CD1c-positive myeloid dendritic cell (primary cell): ENCODE measurements at regions not wholly inside any gene's neighbourhood (a gene's known extent, or its start where the extent isn't known, plus 50 kb on each side); places are given as distances from the start of the nearest gene placed in this dataset.

ENCODE experiments used
- DNase-seq: peaks from one replicate; pipeline ENCODE4 v3.0.0-alpha.2; 2016; ENCODE audit errors: extremely low spot score

- no peak for DNase-seq
These were observed 88.5 kb upstream of the HMCN1 start for GRCh38 chr1:185645686-185646085.

- DNase-seq, result no peak
These were observed 89.0 kb upstream of the HMCN1 start for GRCh38 chr1:185645162-185645640.

DNA sequence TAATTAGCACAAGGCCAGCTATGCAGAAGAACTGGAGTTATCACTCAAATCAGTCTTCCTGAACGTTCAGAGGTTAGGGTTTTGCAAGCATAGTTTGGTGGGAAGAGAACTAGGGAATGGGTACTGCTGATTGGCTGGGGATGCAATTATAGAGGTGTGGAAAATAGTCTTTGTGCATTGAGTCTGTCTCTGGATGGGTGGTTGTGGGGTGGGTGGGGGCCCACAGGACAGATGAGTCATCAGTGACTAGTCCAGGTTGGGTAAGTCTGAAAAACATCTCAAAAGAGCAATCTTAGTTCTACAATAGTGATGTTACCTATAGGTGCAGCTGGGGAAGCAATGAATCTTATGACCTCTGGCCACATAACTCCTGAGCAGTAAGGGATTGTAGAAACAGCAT is 89.7 kb upstream of the HMCN1 start:
- DNase-seq, result no peak

DNA sequence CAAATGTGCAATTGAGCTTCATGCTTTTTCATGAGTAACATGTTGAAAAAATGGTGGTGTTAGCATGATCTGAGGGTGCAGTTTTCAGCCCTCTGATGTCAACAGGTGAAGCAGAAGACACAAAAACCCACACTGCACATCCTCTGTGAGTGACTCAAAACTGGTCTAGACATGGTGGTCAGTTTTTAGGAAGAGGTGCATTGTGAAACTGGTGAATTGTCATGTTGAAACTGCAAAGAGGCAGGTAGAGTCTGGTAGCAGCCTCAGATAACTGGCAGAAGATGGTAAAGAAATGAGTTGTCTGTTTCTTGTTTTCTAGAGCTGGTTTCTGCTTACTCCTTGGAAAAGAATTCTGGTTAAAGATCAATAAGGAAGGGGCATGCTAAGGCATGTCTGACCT is 97.3 kb upstream of the HMCN1 start:
- no peak for DNase-seq

- no peak for DNase-seq
These were observed 99.5 kb upstream of the HMCN1 start for GRCh38 chr1:185634704-185635103.

- peak; percentile 44 for DNase-seq
These were observed 101.3 kb upstream of the HMCN1 start for GRCh38 chr1:185632659-185633423.

DNA sequence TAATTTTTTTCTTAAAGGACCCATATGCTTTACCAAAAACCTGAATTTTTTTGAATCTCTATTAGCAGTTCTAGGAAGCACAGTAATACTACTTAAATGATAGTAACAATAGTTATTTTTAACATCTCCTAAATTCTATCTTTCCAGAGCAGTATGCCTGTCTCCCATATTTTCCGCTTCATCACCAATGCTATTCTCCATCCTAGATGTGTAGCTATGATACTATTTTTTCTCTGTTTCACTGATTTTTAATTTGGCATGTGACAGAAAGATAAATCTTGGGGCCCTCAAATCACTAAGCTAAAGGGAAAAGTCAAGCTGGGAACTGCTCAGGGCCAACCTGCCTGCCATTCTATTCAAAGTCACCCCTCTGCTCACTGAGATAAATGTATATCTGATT is 102.3 kb upstream of the HMCN1 start:
- DNase-seq, result no peak

- no peak for DNase-seq
These were observed 106.3 kb upstream of the HMCN1 start for GRCh38 chr1:185627761-185628501.

GRCh38 chr1:185627171-185627570 is 107.0 kb upstream of the HMCN1 start:
- no peak for DNase-seq

DNA sequence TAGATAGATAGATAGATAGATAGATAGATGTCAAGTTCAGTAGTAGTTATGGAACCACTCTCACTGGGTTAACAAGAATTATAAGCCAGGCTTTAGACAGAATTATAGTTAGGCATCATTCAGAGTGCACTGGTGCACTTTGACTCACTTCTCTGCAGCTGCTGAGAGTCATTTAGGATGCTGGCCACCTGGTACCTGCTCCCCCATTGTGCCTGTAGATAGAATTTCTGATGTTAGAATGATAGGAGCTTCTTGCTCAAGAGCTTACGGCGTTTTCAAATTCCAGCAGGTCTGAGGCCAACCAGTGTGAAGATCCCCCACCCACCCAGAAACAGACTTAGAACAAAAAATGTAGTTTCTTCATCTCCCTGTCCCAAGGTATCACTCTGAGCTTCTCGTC is 107.8 kb upstream of the HMCN1 start:
- no peak for DNase-seq

DNA sequence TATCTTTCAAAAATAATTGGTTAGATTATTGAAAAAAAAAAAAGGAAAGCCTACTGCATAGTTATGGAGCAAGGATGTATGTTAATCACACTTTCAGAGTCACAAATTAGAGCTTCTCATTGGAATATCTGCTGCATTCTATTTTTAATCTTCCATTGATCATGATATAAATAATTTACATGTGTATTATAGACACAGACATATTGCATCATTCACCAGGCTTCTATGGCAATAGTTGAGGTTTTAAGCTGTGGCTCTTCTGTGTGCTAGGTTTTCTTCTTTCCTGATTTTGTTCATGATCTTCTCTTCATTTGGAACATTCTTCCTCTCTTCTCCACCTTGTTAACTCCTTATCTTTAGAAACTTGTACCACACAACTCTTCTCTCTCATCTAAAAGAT is 123.2 kb upstream of the HMCN1 start:
- DNase-seq, result no peak

DNA sequence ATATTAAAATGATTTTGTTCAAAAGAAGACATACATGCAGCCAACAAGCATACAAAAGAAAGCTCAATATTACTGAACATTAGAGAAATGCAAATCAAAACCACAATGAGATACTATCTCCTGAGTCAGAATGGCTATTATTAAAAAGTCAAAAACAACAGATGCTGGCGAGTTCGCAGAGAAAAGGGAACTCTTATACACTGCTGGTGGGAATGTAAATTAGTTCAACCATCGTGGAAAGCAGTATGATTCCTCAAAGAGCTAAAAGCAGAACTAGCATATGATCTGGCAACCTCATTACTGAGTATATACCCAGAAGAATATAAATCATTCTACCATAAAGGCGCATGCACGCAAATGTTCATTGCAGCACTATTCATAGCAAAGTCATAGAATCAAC is 126.0 kb upstream of the HMCN1 start:
- DNase-seq, result peak; percentile 52

GRCh38 chr1:185603158-185603557 is 131.0 kb upstream of the HMCN1 start:
- no peak for DNase-seq

GRCh38 chr1:185601189-185601588 is 133.0 kb upstream of the HMCN1 start:
- no peak for DNase-seq

GRCh38 chr1:185600641-185601040 is 133.6 kb upstream of the HMCN1 start:
- DNase-seq, result no peak

GRCh38 chr1:185598332-185598731 is 135.9 kb upstream of the HMCN1 start:
- peak; percentile 64 for DNase-seq

DNA sequence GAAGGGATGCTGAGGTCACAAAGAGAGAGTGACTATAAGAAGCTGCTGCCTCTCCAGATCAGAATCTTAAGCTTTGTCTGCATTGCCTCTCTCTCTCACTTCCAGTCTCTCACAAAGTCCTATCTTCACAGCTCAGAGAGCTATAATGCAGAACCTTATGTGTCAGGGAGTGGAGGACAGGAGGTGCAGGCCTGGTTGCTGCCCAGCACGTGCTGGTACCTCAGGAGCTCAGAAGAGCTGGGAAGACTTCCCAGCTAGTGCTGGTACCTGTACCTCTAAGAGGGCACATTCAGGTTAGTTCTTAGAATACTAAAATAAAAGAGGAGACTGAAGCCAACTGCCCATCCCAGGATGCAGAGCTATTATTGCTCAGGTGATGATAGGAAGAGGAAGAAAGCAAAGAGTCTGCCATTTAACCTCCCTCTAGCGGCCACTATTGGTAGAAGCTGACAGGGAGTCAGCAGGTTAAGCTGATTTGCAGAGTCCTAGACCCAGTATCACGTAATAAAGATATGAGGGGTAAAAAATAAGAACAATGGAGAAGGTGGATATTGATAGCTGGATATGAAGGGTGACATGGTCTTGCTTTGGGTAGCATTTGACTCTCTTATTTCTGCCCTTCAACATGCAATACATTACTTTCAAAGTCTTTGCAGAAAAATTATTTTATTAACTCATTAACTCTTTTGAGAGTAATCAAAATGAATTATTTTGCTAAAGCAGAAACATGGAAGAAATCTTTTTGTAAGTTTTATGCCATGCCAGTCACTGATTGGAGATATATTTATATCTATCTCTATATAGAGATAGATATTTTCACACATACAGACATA is 138.1 kb upstream of the HMCN1 start:
- DNase-seq, result peak; percentile 44

DNA sequence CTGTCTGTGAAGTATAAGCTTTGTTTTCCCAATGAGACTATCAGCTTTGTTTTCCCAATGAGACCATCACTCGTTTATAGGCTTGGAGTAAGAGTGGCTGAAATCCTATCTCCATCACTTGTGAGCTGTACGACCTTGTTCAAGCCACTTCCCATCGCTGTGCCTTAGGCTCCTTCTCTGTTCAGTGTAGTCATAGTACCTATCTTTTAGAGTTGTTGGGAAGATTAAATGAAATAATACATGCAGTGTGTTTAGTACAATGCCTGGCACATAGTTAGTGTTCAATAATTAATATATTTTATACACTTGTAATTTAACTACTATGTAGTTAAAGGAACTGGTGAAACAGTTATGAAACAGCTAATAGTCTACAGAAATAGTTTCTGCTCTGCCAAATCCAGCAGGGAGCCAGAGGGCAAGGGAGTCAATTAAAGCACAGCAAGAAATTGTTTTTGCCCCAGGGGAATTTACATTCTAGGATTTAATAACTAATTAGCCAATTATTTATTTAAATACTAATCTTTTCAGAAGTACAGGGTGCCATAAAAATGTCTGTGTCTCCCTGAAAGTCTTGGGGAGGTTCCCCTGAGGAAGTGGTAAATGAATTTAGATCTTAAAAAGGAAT is 139.3 kb upstream of the HMCN1 start:
- no peak for DNase-seq

- DNase-seq, result no peak
These were observed 140.9 kb upstream of the HMCN1 start for GRCh38 chr1:185593271-185593670.

DNA sequence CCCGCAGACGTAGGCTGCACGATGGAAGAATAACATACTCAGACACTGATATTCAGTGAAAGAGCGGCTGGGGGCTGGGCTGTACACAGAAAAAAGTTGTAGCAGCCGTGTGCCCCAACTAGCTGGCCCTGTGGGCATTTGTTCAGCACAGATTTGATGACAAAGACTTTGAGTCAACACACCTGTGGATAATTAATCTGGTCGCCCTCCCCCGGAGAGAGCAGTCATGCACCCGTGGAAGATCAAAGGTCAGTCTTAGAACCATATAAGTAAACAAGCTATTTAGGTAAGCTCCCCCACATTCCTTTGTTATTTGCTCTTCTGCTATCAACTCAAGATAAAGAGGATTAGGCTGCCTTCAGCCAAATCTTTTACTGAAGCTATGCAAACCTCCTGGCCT is 148.4 kb upstream of the HMCN1 start:
- no peak for DNase-seq

DNA sequence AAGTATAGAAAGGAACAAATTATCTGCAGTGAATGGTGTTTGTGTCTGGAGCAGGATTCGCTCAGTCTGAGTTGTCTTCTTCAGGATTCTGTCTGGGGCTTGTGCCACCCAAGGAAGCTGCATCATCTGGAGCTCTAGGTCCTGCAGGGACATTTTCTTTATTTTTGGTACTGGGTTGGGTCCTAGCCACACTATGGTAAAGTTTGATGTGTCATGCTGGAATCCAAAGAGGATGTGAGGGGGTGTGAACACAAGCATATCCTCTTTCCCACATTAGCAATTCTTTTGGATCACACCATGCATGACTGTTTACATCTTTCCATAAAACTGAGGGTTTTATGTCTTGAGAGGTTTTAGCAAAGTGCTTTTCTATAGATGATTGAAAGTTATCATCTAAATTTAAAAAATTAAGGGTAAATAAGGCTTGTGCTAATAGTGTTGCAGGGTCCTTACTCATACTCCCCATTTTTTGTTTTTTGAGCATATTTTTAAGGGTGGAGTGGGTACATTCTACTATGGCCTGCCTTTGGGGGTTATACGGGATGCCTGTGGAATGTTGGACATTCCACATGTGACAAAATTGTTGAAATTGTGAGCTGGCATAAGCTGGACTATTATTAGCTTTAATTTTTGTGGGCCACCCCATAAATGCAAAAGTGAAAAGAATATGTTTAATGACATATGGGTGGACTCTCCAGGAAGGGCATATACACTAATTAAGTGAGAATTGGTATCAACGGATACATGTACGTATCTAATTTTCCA is 152.0 kb upstream of the HMCN1 start:
- no peak for DNase-seq
